LNCaP clone FGC (cell line): ENCODE measurements at regions not wholly inside any gene's neighbourhood (a gene's known extent, or its start where the extent isn't known, plus 50 kb on each side); places are given as distances from the start of the nearest gene placed in this dataset.

Experiments used
- DNase-seq: peaks from one replicate; pipeline ENCODE4 v3.0.0-alpha.2; 2011; ENCODE audit warnings: low read depth
- H3K4me3 ChIP-seq: 2 replicates; pipeline ENCODE4 v1.5.1; 2011; ENCODE audit warnings: mild to moderate bottlenecking, low read depth, low read length, control low read depth
- TF ChIP-seq, protein P1 (sequence below): IDR thresholded peaks from 2 replicates; pipeline ENCODE4 v1.5.1; 2012; ENCODE audit warnings: mild to moderate bottlenecking; ENCODE audit not compliant: control insufficient read depth, insufficient read depth; ENCODE audit errors: extremely low read depth

DNA sequence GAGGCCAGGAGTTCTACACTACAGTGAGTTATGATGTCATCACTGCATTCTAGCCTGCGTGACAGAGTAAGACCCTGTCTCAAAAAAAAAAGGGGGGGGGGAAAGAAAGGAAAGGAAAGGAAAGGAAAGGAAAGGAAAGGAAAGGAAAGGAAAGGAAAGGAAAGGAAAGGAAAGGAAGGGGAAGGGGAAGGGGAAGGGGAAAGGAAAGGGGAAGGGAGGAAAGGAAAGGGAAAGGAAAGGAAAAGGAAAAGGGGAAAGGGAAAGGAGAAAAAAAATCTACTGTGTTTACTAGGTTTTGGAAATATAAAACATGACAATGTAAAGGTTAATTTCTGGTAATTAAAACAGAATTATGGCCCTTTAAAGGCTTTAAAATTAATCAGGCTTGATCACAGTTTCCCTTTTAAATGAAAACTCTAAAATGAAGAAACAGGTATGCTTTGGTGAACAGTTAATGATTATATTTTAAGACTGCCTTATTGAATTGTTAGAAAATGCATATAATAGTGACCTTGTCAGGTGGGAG, 131.9 kb upstream of the POU5F2 start:
- no peak overlapping the region for H3K4me3 ChIP-seq
- TF ChIP-seq, protein P1, sequence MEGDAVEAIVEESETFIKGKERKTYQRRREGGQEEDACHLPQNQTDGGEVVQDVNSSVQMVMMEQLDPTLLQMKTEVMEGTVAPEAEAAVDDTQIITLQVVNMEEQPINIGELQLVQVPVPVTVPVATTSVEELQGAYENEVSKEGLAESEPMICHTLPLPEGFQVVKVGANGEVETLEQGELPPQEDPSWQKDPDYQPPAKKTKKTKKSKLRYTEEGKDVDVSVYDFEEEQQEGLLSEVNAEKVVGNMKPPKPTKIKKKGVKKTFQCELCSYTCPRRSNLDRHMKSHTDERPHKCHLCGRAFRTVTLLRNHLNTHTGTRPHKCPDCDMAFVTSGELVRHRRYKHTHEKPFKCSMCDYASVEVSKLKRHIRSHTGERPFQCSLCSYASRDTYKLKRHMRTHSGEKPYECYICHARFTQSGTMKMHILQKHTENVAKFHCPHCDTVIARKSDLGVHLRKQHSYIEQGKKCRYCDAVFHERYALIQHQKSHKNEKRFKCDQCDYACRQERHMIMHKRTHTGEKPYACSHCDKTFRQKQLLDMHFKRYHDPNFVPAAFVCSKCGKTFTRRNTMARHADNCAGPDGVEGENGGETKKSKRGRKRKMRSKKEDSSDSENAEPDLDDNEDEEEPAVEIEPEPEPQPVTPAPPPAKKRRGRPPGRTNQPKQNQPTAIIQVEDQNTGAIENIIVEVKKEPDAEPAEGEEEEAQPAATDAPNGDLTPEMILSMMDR = no peak
- no peak for DNase-seq

DNA sequence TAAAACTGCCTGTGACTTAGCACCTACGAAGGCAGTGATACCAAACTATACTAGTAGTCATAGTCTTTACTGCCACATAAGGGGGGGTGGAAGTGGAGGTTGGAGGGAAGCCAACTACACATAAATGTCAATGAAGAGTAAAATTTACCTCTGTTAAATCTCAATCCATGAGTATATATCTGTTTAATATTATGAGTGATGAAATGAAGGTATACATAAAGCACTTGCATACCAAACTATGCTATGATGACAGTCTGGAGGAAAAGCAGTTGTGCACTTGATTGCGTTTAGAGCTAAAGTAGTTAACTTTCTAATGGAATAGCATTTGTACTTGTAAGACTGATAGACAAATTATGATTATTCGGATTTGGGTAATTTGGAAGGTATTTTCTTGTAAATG, 129.2 kb upstream of the POU5F2 start:
- H3K4me3 ChIP-seq = no peak overlapping the region
- no peak for DNase-seq
- TF ChIP-seq, protein P1 = no peak

DNA sequence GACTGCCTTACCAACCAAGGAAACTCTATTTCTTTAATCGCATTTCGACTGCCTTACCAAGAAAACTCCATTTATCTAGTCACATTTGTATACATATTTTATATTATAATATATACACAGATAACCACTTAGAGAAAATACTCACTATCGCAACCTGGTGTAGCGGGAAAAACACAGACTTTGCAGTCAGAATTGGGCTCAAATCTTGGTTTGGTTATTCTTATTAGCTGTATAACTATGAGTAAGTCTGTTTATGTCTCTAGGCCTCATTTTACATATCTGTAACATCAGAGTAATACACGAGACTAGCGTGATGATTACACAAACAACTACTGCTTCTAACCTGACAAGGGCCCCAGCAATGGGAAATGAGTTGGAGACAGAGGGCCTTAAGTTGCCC, 127.5 kb upstream of the POU5F2 start:
- DNase-seq = no peak
- TF ChIP-seq, protein P1 = no peak
- no peak overlapping the region for H3K4me3 ChIP-seq

DNA sequence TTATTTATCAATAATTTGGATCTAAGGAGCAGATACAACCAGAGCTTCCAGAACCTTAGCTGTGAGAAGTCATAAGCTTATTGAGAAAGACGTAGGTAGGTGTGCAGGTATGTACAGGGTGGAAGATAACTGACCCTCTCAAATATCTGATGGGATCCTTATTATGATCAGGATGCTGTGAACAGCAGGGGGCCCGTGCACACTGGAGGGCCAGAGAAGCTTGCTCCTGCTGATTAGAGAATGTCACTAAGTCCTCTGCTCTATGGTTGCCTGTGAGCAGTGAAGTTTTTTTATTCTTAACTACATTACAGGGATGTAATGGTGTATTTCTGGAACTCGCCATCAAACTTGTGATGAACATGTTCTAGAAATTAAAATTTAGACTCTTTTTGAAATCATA, 108.9 kb upstream of the POU5F2 start:
- no peak for DNase-seq
- TF ChIP-seq, protein P1 = no peak
- H3K4me3 ChIP-seq = no peak overlapping the region

DNA sequence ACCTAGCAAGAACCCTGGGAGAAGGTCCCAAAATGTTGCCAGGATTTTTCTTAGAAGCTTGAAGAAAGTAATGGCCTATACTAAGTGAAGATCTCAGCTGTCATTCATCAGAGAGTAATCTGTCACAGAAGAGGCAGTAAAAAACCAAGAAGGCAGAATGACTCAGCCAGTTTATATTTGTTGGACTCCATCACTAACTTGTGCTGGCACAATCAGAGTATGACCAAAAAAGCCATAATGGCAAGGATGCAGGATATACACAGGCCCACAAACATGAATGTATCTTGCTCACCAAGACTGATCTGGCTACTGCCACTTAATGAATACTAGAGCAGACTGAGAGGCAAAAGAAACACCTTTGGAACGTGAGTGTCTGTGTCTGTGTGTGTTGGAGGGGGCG, 104.0 kb upstream of the POU5F2 start:
- DNase-seq = no peak
- TF ChIP-seq, protein P1 = no peak
- no peak overlapping the region for H3K4me3 ChIP-seq

DNA sequence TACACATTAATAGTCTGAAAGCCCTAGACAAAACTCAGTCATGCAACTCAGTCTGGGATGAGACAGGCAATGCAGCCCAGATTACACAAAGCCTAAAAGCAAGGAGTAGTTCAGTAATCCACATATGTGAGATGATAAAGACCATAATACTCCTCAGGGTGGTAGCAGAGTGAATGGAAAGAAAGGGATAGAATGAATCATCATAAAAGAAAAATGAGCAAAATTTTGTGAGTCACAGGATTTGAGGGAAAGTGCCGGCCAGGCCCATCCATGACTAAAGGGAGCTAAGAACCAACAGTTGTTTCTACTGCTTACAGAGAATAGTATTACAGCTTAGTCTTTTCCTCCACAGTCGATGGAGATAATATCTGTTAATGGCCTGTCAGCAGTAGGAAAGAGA, 90.0 kb upstream of the POU5F2 start:
- H3K4me3 ChIP-seq = no peak overlapping the region
- no peak for DNase-seq

DNA sequence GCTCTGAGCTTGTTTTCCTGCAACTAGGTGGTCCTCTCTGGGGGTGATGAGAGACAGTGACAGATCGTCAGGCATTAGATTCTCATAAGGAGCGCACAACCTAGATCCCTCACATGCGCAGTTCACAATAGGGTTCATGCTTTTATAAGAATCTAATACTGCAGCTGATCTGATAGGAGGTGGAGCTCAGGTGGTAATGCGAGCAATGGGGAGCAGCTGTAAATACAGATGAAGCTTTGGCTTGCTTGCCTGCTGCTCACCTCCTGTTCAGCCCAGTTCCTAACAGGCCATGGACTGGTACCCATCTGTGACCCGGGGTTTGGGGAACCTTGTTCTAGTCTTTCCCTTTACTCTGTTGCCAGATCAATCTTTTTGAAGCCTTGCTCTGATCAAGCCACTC, 89.5 kb upstream of the POU5F2 start:
- TF ChIP-seq, protein P1 = no peak
- H3K4me3 ChIP-seq = no peak overlapping the region

More for the DNA sequence above, 90.0 kb upstream of the POU5F2 start:
- TF ChIP-seq, protein P1 = no peak

More for the DNA sequence above, 89.5 kb upstream of the POU5F2 start:
- no peak for DNase-seq
